ENCODE measurements at regions not wholly inside any gene's neighbourhood (a gene's known extent, or its start where the extent isn't known, plus 50 kb on each side); places are given as distances from the start of the nearest gene placed in this dataset.
"Not testable (repeated sequence)": the region's sequence is repeated elsewhere in the genome, so short reads cannot be mapped to it uniquely, and the experiment has no call there.

DNA sequence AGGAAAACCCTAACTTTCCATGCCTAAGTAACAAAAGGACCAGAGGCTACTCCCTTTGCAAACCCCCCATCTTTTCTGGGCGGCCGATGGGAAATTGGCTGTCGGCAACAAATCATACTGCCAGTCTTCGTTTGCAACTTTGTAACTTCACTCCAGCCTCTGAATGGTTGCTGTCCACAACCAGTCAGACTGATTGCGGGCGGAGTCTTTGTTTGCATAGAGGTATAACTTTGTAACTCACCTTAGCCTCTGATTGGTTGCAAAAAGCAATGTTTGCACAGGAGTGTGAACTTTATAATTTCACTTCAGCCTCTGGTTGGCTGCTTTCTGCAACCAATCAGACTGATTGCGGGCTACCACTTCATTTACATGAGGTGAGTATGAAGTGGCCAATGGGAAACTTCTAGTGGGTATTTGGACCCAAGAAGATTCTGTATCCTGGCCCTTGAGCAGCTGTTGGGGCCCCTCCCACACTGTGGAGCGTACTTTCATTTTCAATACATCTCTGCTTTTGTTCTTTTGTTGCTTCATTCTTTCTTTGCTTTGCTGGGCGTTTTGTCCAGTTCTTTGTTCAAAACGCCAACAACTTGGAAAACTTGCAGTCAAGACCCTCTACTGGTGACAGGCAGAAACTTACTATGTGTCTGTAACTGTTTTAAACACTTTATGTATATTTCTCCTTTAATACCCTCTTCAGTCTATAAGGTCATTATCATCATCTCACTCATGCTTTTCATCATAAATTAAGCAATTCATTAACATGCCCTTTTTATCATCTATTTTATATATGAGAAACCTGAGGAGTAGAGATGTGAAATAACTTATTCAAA is 55.8 kb upstream of the PPP1R12A start:
- not testable (repeated sequence) for DNase-seq

DNA sequence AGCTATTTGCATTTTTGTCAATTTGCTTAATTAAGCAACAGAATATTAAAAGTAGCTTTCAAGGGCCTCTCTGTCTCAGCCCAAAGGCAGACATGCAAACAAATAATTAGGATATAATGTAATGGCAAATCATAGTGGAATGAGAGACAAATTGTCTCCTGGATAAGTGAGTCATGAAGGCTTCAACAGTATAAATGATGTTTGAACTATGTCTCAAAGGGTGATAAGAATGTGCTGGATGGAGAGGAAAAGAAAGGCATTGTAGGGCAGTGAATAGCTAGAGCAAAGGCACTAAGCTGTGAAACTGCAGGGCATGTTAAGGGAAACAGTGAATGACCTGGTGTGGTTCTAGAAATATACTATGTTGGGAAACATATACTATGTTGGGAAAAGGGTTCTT is 53.5 kb upstream of the PPP1R12A start:
- DNase-seq: no peak

DNA sequence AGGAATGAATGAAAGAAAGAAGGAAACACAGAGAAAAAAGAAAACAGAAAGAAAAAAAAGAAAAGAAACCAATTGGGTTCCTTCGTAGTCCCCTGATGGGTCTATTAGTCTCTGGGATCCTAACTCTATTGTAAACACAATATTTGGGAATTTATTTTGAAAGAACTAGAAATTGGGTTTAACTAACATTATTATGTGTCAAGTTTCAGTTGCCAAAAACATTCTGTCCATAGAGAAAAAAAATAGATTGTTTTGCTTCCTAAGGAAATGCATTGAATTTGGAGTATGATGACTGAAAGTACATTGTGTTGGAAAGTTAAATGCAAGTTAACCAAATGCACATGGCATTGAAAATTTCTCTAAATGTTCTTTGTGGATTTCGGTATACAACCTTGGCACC is 52.8 kb upstream of the PPP1R12A start:
- DNase-seq: no peak
